MM.1S (cell line): ENCODE measurements at regions not wholly inside any gene's neighbourhood (a gene's known extent, or its start where the extent isn't known, plus 50 kb on each side); places are given as distances from the start of the nearest gene placed in this dataset.

Source experiments
- EZH2 ChIP-seq: fragments of 300-600 bp; sonication (generic); optimal IDR thresholded peaks from 2 replicates; pipeline ENCODE3; 2017; ENCODE audit warnings: low read depth, mild to moderate bottlenecking, antibody characterized with exemption, low read length, mixed read lengths
- TF ChIP-seq, protein P1 (sequence below): fragments of 300-600 bp; sonication (generic); IDR thresholded peaks from 2 replicates; pipeline ENCODE4 v1.5.1; 2016; ENCODE audit warnings: antibody characterized with exemption, low read length, mixed read lengths

DNA sequence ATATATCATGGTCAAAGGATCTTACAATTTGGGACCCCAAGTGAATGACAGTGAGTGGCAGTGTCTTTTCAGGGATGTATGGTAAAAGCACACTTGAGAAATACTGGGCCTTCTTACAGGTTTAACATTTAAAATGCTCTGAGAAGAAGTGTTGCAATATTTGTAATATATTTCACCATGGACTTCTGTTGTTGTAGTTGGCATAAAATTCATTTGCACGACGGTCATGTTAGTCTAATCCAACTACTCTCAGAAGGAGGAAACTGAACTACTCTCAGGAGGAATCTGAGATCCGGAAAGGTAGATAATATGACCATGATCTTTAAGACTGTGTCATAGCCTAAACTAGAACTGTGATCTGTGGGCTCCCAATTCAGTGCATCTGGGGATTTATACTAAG, 700.1 kb downstream of the HDGFL1 start:
- TF ChIP-seq EZH2, result no peak
- TF ChIP-seq, protein P1, sequence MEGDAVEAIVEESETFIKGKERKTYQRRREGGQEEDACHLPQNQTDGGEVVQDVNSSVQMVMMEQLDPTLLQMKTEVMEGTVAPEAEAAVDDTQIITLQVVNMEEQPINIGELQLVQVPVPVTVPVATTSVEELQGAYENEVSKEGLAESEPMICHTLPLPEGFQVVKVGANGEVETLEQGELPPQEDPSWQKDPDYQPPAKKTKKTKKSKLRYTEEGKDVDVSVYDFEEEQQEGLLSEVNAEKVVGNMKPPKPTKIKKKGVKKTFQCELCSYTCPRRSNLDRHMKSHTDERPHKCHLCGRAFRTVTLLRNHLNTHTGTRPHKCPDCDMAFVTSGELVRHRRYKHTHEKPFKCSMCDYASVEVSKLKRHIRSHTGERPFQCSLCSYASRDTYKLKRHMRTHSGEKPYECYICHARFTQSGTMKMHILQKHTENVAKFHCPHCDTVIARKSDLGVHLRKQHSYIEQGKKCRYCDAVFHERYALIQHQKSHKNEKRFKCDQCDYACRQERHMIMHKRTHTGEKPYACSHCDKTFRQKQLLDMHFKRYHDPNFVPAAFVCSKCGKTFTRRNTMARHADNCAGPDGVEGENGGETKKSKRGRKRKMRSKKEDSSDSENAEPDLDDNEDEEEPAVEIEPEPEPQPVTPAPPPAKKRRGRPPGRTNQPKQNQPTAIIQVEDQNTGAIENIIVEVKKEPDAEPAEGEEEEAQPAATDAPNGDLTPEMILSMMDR, result no peak
